SK-N-MC (cell line): ENCODE measurements at regions not wholly inside any gene's neighbourhood (a gene's known extent, or its start where the extent isn't known, plus 50 kb on each side); places are given as distances from the start of the nearest gene placed in this dataset.

ENCODE experiments used
- EZH2 ChIP-seq: fragments of 200-600 bp; sonication (generic); IDR thresholded peaks from one replicate; pipeline ENCODE4 v1.6.1; 2017; ENCODE audit warnings: antibody characterized with exemption
- POLR2AphosphoS5 ChIP-seq: IDR thresholded peaks from 2 replicates; pipeline ENCODE4 v1.6.1; 2012; ENCODE audit warnings: mild to moderate bottlenecking, low read depth, low read length, borderline replicate concordance

- no peak for TF ChIP-seq POLR2AphosphoS5
- TF ChIP-seq EZH2 = no peak
These were observed 297.3 kb upstream of the FAR2 start for GRCh38 chr12:28851781-28852180.
